GM13976 (cell line): ENCODE measurements at regions not wholly inside any gene's neighbourhood (a gene's known extent, or its start where the extent isn't known, plus 50 kb on each side); places are given as distances from the start of the nearest gene placed in this dataset.

ENCODE experiments used
- DNase-seq: peaks from one replicate; pipeline ENCODE4 v3.0.0; 2012; ENCODE audit warnings: low spot score
- in situ Hi-C: fragments of 300-500 bp; cut with MboI; formaldehyde crosslinking; loops from one replicate; pipeline ENCODE4 v1.12.0; 2022; ENCODE audit warnings: low sequenced_read_pairs, mixed read lengths, inconsistent platforms; ENCODE audit not compliant: unreplicated experiment
- TF ChIP-seq, protein P1 (sequence below): IDR thresholded peaks from 2 replicates; pipeline ENCODE4 v1.5.1; 2012; ENCODE audit warnings: borderline replicate concordance, mild to moderate bottlenecking; ENCODE audit not compliant: insufficient read depth; ENCODE audit errors: extremely low read depth, missing control alignments, control extremely low read depth

DNA sequence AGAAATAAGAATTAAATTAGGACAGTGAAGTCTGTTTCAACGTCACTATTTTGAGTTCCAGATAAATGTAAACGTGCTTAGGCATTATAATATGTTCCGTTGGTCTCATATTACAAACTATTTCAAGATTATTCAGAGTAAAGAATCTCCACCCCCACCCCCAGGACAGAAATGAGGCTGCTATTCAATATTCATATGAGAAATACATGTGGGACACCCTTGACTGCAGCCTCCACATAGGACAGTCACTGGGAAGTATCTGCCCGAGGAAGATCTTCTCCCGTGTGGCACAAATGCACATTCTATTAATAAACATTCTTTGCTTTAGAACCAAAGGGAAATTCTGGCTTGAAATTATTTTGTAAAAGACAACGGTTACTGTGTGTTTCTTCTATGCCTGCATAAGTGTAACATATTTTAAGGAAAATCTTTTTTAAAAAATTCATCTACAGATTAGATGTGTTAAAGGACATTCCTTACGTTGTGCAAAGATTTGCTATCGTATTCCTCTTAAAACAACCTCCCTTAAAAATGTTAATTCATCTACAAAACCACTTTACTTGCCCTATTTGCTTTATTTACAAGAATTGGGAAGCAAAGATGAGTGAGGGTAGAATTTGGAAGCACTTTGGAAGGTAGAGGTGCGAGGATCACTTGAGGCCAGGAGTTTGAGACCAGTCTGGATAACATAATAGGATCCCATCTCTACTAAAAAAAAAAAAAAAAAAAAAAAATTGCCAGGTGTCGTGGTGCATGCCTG is 148.3 kb upstream of the SOX14 start:
- TF ChIP-seq, protein P1, sequence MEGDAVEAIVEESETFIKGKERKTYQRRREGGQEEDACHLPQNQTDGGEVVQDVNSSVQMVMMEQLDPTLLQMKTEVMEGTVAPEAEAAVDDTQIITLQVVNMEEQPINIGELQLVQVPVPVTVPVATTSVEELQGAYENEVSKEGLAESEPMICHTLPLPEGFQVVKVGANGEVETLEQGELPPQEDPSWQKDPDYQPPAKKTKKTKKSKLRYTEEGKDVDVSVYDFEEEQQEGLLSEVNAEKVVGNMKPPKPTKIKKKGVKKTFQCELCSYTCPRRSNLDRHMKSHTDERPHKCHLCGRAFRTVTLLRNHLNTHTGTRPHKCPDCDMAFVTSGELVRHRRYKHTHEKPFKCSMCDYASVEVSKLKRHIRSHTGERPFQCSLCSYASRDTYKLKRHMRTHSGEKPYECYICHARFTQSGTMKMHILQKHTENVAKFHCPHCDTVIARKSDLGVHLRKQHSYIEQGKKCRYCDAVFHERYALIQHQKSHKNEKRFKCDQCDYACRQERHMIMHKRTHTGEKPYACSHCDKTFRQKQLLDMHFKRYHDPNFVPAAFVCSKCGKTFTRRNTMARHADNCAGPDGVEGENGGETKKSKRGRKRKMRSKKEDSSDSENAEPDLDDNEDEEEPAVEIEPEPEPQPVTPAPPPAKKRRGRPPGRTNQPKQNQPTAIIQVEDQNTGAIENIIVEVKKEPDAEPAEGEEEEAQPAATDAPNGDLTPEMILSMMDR = no peak
- in situ Hi-C loops = no loop called here
- DNase-seq = no peak

DNA sequence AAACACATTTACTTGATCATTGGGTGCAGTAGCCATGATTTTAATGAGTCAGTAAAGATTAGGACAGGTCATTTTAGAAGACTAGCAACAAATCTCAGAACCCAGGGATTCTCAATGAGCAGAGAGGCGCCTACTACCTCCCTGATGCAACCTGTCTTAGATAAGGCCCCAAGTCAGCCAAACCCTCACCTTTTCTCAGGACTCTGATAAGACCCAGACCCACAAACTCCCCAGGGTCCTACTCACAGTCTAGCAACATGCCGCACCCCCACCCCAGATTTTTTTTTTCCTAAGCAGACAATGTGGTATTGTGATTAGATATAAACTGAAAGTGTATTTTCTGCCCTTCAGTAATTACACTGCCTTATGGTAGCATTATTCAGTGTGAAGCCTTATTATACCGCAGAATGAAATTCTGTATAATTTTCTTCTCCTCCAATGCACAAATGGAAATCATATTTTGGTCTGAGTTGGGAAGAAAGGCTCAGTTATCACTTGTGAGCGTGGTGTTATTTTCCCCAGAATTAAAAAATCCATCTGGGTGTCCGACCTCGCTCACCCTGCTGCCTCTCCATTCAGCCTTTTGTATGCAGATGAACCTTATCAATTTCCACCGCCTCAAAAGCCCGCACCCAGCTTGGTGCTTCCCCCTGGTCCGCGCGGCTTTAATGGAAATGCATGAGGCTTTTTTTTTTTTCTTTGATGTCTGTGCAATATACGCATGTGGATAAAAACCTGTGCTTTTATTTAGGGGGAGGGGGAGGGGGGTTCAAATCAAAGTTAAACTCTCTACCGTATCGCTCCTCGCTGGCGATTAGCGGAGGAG is 122.0 kb upstream of the SOX14 start:
- DNase-seq = no peak
- TF ChIP-seq, protein P1 = no peak
- in situ Hi-C loops = no loop called here

DNA sequence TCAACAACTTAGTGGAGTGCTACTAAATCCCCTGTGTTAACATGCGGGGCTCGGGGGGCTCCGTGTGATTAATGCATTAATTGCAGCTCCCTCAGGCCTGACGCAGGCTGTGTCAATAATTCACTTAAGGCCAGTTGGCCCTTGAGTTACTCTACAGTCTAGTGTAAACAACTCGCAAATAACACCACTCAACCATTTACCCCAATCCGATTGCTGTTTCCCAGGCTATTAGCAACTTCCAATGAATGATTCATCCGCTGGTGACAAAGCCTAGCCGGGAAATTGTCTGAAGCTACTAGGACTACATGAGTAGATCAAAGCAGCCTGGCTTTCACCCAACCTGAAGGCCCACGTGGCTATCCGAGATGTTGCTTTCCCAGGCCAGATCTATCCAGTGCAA is 121.3 kb upstream of the SOX14 start:
- no peak for DNase-seq
- in situ Hi-C loops = no loop called here
- TF ChIP-seq, protein P1 = no peak

DNA sequence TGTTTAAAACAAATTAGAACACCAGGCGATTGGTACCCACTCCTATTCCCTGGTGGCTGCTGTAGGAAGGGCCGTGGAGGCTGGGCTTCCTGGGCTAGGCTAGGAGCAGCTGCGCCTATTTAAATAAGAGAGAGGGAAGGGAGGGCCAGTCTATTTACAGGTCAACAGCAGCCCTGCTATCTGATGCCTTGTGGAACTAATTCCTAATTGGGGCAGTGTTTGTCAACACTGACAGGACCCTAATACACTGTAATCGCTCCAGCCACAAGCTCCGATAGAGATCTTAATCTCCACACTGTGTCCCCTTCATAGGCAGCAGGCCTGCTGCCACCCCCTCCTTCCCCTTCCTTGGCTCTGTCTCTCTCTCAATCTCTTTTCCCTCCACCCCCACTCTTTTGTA is 116.9 kb upstream of the SOX14 start:
- TF ChIP-seq, protein P1 = no peak
- in situ Hi-C loops = no loop called here
- no peak for DNase-seq

DNA sequence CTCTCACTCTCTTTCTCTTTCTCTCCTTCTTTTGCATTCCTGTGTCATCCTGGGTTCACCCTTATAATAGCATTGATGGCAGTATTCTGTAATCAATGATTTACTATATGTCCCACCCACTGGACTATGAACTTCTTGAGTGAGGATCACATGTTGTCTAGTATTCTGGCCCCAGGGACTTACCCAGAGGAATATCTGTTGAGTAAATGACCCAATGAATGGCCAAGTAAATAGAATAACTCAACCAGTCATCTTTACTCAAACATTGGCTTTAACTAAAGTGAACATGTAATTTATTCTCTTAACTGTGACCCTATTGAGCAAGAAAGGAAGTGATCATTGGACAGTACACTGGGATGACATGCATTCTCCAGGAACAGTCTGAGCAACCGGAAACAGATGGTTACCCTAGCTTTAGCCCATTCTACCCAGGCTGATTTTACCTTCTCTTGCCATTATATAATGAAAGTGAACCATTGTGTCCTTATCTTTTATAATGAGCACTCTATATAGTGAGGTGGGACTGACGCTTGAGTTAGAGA is 94.5 kb upstream of the SOX14 start:
- TF ChIP-seq, protein P1 = no peak
- DNase-seq = no peak
- in situ Hi-C loops = no loop called here

DNA sequence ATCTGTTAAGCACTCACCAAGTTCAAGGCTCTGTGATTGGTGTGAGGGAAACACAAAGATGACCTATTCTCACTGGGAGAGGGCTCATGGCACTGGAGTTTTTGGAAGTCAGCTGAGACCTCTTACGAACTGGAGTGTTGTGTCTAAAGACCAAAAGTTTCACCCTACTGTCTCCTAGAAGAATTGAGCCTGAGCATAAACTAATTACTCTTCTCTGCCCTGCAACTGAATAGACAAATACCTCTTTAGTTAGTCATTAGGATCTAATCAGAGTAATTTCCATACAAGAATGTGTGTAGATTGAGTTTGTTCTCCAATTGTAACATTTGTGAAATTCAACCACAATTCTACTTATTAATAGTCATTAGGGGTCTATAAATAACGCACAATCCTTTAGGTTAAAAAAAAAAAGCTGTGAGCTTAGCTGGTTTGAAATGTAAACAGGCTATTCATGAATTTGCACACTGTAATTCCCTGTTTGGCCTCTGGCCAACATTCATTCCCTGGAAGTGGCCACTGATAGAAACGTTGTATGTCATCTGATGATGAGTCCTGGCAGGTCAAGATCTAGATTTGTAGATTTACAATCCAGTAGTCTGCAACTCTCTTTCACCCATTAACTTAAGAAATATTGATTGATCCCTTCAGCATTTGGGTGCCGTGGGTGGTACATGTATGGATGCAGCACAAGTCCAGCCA is 76.8 kb upstream of the SOX14 start:
- in situ Hi-C loops = loop anchor here (25.0 kb wide), 1 partner anchor 575 kb away; no protein-coding TSS in a partner anchor
- TF ChIP-seq, protein P1 = no peak
- no peak for DNase-seq
